PFSK-1 (cell line): ENCODE measurements at regions not wholly inside any gene's neighbourhood (a gene's known extent, or its start where the extent isn't known, plus 50 kb on each side); places are given as distances from the start of the nearest gene placed in this dataset.

Experiments used
- FOXP2 ChIP-seq: optimal IDR thresholded peaks from 2 replicates; pipeline ENCODE3; 2011; ENCODE audit warnings: borderline replicate concordance, control low read depth, inconsistent platforms; ENCODE audit not compliant: insufficient read depth; ENCODE audit errors: extremely low read length, extremely low read depth
- POLR2AphosphoS5 ChIP-seq: IDR thresholded peaks from 2 replicates; pipeline ENCODE4 v1.6.1; 2012; ENCODE audit warnings: low read depth, mild to moderate bottlenecking, control low read depth, low read length, moderate library complexity
- SIN3A ChIP-seq: IDR thresholded peaks from 2 replicates; pipeline ENCODE4 v1.6.1; 2012; ENCODE audit warnings: mild to moderate bottlenecking, low read length, moderate library complexity, borderline replicate concordance; ENCODE audit not compliant: insufficient read depth
- TAF1 ChIP-seq: IDR thresholded peaks from 2 replicates; pipeline ENCODE4 v1.6.1; 2012; ENCODE audit warnings: low read length, control low read depth, borderline replicate concordance; ENCODE audit not compliant: insufficient read depth
- TF ChIP-seq, protein P1 (sequence below), 2 experiments: IDR thresholded peaks; 2 replicates each; pipeline versions ENCODE4 v1.6.1 to v1.8.0; 2011 to 2012; ENCODE audit warnings: low read depth in 2 of 2, low read length in 2 of 2, control low read depth in 1 of 2, inconsistent platforms in 1 of 2, mild to moderate bottlenecking in 1 of 2, moderate library complexity in 1 of 2; ENCODE audit not compliant: insufficient read depth in 1 of 2

DNA sequence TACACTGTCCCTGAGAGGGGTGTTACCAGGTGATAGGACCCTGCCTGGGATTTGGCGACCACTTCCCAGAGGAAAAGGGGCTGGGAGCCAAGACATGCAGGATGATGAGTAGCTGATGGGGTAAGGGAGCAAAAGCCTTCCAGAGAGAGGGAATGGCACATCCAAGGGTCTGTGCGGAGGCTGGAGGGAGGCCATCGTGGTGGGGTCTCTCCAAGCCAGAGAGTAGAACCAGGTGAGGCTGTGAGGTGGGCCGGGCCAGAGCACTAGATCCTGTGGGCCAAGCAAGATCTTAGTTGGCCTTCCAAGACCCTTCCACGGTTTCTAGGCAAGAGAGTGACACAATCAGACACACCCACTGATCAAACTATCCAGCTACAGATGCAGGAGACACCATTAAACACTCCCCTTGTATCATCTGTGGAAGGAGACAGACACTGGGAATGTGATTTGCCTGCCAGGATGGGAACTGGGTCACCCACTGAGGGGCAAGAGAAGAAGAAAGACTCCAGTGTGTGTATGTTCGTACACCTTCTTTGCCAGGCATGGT is 128.9 kb downstream of the BANF2 start:
- TF ChIP-seq TAF1 (no peak), POLR2AphosphoS5 (no peak), FOXP2 (no peak), SIN3A (no peak)
- TF ChIP-seq, protein P1, sequence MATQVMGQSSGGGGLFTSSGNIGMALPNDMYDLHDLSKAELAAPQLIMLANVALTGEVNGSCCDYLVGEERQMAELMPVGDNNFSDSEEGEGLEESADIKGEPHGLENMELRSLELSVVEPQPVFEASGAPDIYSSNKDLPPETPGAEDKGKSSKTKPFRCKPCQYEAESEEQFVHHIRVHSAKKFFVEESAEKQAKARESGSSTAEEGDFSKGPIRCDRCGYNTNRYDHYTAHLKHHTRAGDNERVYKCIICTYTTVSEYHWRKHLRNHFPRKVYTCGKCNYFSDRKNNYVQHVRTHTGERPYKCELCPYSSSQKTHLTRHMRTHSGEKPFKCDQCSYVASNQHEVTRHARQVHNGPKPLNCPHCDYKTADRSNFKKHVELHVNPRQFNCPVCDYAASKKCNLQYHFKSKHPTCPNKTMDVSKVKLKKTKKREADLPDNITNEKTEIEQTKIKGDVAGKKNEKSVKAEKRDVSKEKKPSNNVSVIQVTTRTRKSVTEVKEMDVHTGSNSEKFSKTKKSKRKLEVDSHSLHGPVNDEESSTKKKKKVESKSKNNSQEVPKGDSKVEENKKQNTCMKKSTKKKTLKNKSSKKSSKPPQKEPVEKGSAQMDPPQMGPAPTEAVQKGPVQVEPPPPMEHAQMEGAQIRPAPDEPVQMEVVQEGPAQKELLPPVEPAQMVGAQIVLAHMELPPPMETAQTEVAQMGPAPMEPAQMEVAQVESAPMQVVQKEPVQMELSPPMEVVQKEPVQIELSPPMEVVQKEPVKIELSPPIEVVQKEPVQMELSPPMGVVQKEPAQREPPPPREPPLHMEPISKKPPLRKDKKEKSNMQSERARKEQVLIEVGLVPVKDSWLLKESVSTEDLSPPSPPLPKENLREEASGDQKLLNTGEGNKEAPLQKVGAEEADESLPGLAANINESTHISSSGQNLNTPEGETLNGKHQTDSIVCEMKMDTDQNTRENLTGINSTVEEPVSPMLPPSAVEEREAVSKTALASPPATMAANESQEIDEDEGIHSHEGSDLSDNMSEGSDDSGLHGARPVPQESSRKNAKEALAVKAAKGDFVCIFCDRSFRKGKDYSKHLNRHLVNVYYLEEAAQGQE (IDR thresholded peaks at IDR 0.05; ENCODE audit: insufficient read depth in 1 of 2, low read depth in 2 of 2, low read length in 2 of 2) = no peak

DNA sequence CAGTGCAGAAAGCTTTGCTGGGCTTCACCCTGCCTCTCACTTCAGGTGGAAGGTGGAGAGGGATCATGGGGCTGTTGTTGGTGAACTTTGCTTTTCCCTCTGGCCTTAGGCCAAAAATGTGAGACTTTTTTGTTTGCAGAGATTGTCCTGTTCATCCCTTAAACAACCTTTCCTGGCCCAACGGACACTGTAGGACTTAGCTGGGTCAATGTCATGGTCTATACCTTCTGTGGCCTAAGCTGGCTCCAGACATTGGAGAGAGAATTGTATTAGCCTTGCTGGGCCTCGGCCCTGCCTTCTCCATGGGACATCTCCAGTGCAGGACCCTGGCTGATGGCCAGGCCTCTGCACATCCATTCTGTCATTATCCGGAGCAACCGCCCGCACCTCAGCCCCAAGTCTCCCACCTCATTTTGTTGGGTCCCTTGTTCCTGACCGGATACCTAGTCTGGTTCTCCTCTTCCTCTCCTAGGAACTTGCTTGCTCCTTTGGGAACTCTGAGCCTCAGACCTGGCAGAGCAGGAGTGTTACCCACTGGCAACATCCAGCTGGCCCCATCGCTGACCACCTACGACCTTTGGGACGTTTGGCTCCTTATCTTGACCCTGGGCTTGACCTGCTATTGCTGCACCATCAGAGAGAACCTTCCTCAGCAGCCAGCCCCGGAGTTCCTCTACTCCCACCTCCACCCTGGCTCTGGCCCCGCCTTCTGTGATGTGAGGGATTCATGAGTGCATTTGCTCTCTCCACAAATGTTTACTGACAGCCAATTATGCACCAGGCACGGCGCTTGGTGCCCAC is 128.2 kb downstream of the BANF2 start:
- TF ChIP-seq TAF1 = no peak
- TF ChIP-seq, protein P1 (IDR thresholded peaks at IDR 0.05; ENCODE audit: insufficient read depth in 1 of 2, low read depth in 2 of 2, low read length in 2 of 2) = no peak
- no peak for TF ChIP-seq POLR2AphosphoS5
- no peak for TF ChIP-seq FOXP2
- no peak for TF ChIP-seq SIN3A

DNA sequence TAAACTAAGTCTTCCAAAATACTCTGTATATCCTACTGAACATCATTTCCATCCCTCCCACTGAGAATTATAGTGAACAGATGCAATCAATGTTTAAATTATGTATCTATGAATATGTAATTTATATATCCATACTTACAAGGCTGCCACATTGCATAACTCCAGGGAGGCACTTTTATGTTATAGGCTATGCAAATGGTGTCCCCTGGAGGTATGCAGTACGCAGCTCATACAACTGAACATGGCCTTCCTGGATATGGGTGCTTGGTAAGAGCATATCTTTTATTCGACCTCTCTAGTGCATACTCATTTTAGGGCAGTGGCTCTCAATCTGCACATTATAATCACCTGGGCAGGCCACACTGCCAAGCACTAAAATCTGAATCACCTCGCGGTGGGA is 127.3 kb downstream of the BANF2 start:
- TF ChIP-seq POLR2AphosphoS5 (no peak), FOXP2 (no peak), TAF1 (no peak), SIN3A (no peak)
- TF ChIP-seq, protein P1 (IDR thresholded peaks at IDR 0.05; ENCODE audit: insufficient read depth in 1 of 2, low read depth in 2 of 2, low read length in 2 of 2) = no peak

DNA sequence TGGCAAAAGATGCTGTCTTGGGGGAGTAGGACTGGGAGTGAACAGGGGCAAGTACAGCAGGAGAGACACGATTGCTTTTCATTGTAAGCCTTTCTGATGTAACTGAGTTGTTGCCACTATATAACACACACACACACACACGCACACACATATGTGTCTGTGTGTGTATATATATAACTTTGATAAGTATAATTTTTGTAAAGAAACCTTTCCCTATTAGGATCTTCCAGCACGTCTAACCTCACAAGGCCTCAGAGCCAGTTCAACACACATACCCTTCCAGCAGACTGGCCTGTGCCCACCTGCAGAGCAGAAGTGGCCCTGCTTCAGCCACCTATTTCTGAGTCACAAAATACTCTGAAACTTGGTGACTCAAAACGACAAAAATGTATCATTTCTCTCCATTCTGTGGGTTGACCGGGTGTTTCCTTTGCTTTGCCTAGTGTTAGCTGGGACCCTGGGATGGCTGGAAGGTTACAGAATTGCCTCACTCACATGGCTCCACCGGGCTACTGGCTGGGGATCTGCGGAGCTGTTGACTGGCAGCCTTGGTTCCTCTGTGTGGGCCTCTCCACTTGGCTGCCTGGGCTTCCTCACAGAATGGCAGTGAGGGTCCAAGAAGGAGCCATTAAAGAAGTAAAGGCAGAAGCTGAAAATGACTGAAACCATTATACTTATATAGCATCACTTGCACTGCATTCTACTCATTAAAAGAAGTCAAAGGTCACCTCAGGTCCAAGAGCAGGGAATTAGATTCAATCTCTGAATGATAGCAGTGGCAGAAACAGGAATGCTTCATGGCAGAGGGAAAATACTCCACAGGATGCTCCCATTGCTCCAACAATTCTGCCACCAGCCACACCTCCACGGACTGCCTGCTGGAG is 126.4 kb downstream of the BANF2 start:
- TF ChIP-seq SIN3A = no peak
- TF ChIP-seq, protein P1 (IDR thresholded peaks at IDR 0.05; ENCODE audit: insufficient read depth in 1 of 2, low read depth in 2 of 2, low read length in 2 of 2) = no peak
- no peak for TF ChIP-seq FOXP2
- TF ChIP-seq POLR2AphosphoS5 = no peak
- no peak for TF ChIP-seq TAF1
